Fibroblast of the aortic adventitia (primary cell): ENCODE measurements at regions not wholly inside any gene's neighbourhood (a gene's known extent, or its start where the extent isn't known, plus 50 kb on each side); places are given as distances from the start of the nearest gene placed in this dataset.

Experiments used
- DNase-seq: peaks from one replicate; pipeline ENCODE4 v3.0.0-alpha.2; 2010; ENCODE audit warnings: low read depth
- H3K4me3 ChIP-seq: 2 replicates; pipeline ENCODE4 v1.5.1; 2011; ENCODE audit warnings: low read depth, mild to moderate bottlenecking, control low read depth, low read length, moderate library complexity
- TF ChIP-seq, protein P1 (sequence below): IDR thresholded peaks from 2 replicates; pipeline ENCODE4 v1.5.1; 2011; ENCODE audit warnings: mild to moderate bottlenecking, low read length, control low read depth, inconsistent platforms; ENCODE audit not compliant: insufficient read depth

DNA sequence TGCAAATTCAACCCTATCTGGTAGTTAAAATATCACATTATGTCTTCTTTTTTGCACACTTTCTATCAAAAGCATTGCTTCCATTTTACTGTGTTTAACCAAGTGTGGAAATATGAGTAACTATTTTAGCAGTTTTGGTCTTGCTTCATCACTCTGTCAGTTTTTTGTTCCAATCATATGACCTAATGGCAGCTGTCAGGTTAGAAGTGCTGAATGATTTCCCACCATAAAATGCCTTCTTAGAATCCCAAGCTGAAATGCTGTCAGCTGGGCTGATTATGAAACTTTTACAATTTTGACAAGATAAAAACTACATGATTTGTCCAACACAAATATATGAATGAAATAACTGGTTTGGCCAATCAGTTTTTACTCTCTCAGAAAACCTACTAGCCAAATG, 1654.6 kb upstream of the RAG2 start:
- H3K4me3 ChIP-seq = no peak overlapping the region
- TF ChIP-seq, protein P1, sequence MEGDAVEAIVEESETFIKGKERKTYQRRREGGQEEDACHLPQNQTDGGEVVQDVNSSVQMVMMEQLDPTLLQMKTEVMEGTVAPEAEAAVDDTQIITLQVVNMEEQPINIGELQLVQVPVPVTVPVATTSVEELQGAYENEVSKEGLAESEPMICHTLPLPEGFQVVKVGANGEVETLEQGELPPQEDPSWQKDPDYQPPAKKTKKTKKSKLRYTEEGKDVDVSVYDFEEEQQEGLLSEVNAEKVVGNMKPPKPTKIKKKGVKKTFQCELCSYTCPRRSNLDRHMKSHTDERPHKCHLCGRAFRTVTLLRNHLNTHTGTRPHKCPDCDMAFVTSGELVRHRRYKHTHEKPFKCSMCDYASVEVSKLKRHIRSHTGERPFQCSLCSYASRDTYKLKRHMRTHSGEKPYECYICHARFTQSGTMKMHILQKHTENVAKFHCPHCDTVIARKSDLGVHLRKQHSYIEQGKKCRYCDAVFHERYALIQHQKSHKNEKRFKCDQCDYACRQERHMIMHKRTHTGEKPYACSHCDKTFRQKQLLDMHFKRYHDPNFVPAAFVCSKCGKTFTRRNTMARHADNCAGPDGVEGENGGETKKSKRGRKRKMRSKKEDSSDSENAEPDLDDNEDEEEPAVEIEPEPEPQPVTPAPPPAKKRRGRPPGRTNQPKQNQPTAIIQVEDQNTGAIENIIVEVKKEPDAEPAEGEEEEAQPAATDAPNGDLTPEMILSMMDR = no peak
- no peak for DNase-seq

DNA sequence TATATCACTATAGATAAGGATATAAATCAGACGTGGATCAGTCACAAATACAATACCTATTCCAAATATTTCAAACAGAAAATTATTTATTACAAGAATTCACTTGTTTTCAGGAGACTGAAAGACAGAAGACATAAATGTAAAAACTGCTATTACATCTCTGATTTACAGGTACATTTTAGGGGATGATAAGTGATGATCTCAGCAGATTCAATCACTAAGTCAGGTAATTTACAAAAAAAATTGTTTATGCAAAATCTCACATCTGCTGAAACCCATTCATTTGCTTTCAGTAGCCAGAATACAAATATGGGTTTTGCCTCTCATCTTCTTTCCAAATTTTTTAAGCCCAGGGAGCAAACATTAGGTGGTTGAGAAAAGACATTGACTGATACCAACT, 1648.4 kb upstream of the RAG2 start:
- TF ChIP-seq, protein P1 = no peak
- no peak overlapping the region for H3K4me3 ChIP-seq
- DNase-seq = no peak

DNA sequence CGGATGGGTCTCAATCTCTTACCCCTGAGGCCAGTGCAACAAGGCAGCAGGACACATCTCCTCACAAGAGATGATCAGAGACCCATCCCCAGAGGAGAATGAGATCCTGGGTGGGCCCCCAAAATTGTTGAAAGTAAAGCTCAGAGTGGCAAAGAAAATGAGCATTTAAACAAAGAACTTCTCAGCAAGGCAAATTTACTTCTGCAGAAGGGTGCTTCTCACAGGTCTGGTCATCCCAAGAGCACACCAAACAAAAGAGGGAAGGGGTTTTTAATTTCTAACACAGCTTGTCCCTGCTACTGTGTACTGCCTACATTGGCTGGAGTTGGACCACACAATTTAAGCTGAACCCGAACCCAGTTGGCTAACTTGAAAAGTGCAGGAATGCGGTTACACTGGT, 1628.6 kb upstream of the RAG2 start:
- TF ChIP-seq, protein P1 = no peak
- DNase-seq = no peak
- no peak overlapping the region for H3K4me3 ChIP-seq

DNA sequence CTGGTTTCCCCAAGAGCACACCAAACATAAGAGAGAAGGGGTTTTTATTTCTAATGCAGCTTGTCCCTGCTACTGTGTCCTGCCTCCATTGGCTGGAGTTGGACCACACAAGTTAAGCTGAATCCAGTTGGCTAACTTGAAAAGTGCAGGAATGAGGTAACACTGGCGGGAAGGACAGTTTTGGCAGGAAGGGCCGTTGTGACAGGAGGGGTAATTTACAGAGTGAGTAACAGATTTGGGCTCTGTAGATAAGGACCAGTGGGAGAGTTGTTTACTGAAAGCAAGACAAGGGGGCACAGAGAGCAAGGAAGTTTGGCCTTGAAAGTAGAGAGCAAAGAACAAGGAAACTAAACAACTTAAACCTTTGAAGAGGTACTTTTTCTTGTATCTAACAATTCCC, 1623.3 kb upstream of the RAG2 start:
- H3K4me3 ChIP-seq = no peak overlapping the region
- TF ChIP-seq, protein P1 = no peak
- no peak for DNase-seq

DNA sequence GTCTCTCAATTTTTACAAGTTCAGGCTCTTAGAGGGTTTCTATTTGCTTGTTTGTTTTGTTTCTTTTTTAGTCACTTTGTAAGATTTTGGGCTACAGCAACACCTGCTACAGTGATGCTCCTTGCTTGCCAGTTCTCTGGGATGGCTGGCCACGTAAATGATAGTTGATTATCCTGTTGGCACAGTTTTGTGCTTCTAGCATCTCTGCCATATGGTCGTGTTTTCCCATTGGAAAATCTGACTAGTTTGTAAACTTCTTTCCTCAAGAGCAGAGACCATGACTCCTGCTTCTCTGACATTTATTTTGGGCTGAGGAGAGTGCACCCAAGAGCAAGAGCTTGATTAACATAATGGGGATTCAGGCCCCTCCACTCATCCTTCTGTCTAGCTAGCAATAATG, 1621.6 kb upstream of the RAG2 start:
- H3K4me3 ChIP-seq = no peak overlapping the region
- no peak for DNase-seq
- TF ChIP-seq, protein P1 = no peak

DNA sequence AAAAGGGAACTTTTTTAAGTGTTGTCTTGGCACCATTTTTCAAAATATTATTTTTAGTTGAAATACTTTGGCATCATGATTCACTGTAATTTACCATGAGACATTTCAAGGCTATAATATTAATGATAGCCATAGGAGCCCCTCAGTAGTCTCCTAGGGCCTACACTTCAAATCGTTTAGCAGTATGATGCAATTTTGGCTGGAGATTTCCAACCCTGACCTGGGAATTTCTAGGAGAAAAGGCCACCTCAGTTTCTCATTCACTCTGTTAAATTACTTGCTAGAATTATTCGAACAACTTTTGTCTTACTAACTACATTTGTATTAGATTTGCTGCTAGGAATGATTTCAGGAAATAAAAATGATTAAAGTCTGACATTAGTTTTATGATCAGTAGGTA, 1610.9 kb upstream of the RAG2 start:
- TF ChIP-seq, protein P1 = no peak
- DNase-seq = no peak
- no peak overlapping the region for H3K4me3 ChIP-seq

DNA sequence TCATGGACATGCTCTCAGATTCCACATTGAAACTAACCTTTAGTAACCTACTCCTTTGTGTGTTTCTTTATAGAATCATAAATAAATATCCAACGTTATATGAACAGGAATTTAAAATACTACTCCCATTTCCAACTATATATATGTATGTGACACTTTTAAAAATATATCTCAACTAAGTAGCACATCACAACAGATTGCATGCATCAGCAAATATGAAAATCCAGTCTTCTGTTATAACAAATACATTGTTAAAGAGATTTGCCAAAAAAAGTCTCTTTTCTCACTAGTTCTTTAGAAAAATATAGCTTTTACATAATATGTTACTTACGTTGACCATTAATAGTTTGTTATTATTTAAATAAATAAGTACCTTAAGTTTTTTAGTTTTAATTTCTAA, 1608.6 kb upstream of the RAG2 start:
- DNase-seq = no peak
- H3K4me3 ChIP-seq = no peak overlapping the region
- TF ChIP-seq, protein P1 = no peak
